PC-9 (cell line): ENCODE measurements at regions not wholly inside any gene's neighbourhood (a gene's known extent, or its start where the extent isn't known, plus 50 kb on each side); places are given as distances from the start of the nearest gene placed in this dataset.

Source experiments
- BruUV-seq: library from RNA; stranded (reverse); fragments of 400-500 nt; replicated peaks from 2 replicates; lab custom pipeline; 2021; lab: Mats Ljungman, UMichigan
- CTCF ChIA-PET: fragments of 300-600 bp; sonication (Branson Sonifier 250); formaldehyde crosslinking; loops from one replicate; lab custom pipeline; 2022; ENCODE audit warnings: antibody characterized with exemption; lab: Charles Lee
- POLR2A ChIA-PET: fragments of 300-600 bp; sonication (Branson Sonifier 250); formaldehyde crosslinking; loops from one replicate; lab custom pipeline; 2022; ENCODE audit warnings: antibody characterized with exemption; ENCODE audit not compliant: unreplicated experiment; lab: Charles Lee
- DNase-seq, 2 experiments: peaks; one replicate each; pipeline versions ENCODE4 v3.0.0 to v3.0.0-alpha.2; 2015 to 2022; ENCODE audit warnings: mixed read lengths in 1 of 2
- H2AFZ ChIP-seq: fragments of 200-600 bp; sonication (generic); 2 replicates; pipeline ENCODE4 v1.8.1; 2017; ENCODE audit warnings: antibody characterized with exemption
- H3F3A ChIP-seq: fragments of 200-600 bp; sonication (generic); 2 replicates; pipeline ENCODE4 v1.8.1; 2017; ENCODE audit warnings: antibody characterized with exemption, mild to moderate bottlenecking, low read depth; ENCODE audit not compliant: insufficient read depth
- H3K27ac ChIP-seq: fragments of 200-600 bp; sonication (generic); 2 replicates; pipeline ENCODE4 v1.6.1; 2016; ENCODE audit warnings: mixed run types
- H3K27me3 ChIP-seq: fragments of 200-600 bp; sonication (generic); 2 replicates; pipeline ENCODE4 v1.6.1; 2016; ENCODE audit warnings: low read depth, mixed run types; ENCODE audit not compliant: insufficient read depth
- H3K36me3 ChIP-seq: fragments of 200-600 bp; sonication (generic); 2 replicates; pipeline ENCODE4 v1.6.1; 2016; ENCODE audit warnings: low read depth, mixed run types
- H3K4me1 ChIP-seq: fragments of 200-600 bp; sonication (generic); replicated peaks from 2 replicates; pipeline ENCODE4 v1.6.1; 2016; ENCODE audit warnings: mixed run types; ENCODE audit not compliant: insufficient read depth
- H3K4me2 ChIP-seq: fragments of 200-600 bp; sonication (generic); 2 replicates; pipeline ENCODE4 v1.6.1; 2017; ENCODE audit warnings: mixed run types
- H3K4me3 ChIP-seq: fragments of 200-600 bp; sonication (generic); 2 replicates; pipeline ENCODE4 v1.6.1; 2016; ENCODE audit warnings: mixed run types
- H3K79me2 ChIP-seq: fragments of 200-600 bp; sonication (generic); 2 replicates; pipeline ENCODE4 v1.6.1; 2017; ENCODE audit warnings: low read depth, mixed run types
- H3K9me2 ChIP-seq: fragments of 200-600 bp; sonication (generic); 2 replicates; pipeline ENCODE4 v1.8.1; 2017; ENCODE audit warnings: mild to moderate bottlenecking; ENCODE audit not compliant: insufficient read depth
- H3K9me3 ChIP-seq: fragments of 200-600 bp; sonication (generic); 2 replicates; pipeline ENCODE4 v1.8.1; 2016; ENCODE audit warnings: low read depth; ENCODE audit not compliant: insufficient read depth
- H4K20me1 ChIP-seq: fragments of 200-600 bp; sonication (generic); 2 replicates; pipeline ENCODE4 v1.8.1; 2017; ENCODE audit not compliant: insufficient read depth
- CTCF ChIP-seq: fragments of 200-600 bp; sonication (generic); conservative IDR thresholded peaks from 2 replicates; pipeline ENCODE4 v1.6.1; 2017; ENCODE audit warnings: mixed run types, antibody characterized with exemption, mild to moderate bottlenecking, moderate library complexity
- EZH2 ChIP-seq: fragments of 200-600 bp; sonication (generic); IDR thresholded peaks from 2 replicates; pipeline ENCODE4 v1.8.0; 2017; ENCODE audit warnings: antibody characterized with exemption, low read depth
- intact Hi-C: fragments of 100-400 bp; cut with micrococcal nuclease; formaldehyde crosslinking; loops from one replicate; pipeline ENCODE4 v1.10.0; 2022; ENCODE audit not compliant: unreplicated experiment

GRCh38 chr1:67983867-67984266 lies 66.6 kb downstream of the DIRAS3 start:
- BruUV-seq, result no TSS peak
- H3K9me3 ChIP-seq, result no peaks in the 10 kb centered on the region
- no peaks in the 10 kb centered on the region for H3K9me2 ChIP-seq
- no peaks in the 10 kb centered on the region for H3K79me2 ChIP-seq
- no peaks in the 10 kb centered on the region for H4K20me1 ChIP-seq
- no peaks in the 10 kb centered on the region for H3K27me3 ChIP-seq
- CTCF ChIA-PET, result no interaction called here
- H3K4me2 ChIP-seq, result no peak overlapping the region
- intact Hi-C loops, result no loop called here
- H2AFZ ChIP-seq, result no peak overlapping the region
- no peaks in the 10 kb centered on the region for H3F3A ChIP-seq
- no peaks in the 10 kb centered on the region for H3K36me3 ChIP-seq
- POLR2A ChIA-PET, result no interaction called here
- no peak overlapping the region for H3K27ac ChIP-seq
- no peak overlapping the region for H3K4me3 ChIP-seq
- TF ChIP-seq EZH2 (no peak), CTCF (no peak)
- DNase-seq, result no peak
- no peaks in the 10 kb centered on the region for H3K4me1 ChIP-seq

GRCh38 chr1:67980028-67980427 lies 70.4 kb downstream of the DIRAS3 start:
- TF ChIP-seq EZH2 (no peak), CTCF (no peak)
- no peak overlapping the region for H3K4me2 ChIP-seq
- ChIA-PET CTCF (interaction anchor here (1.0 kb wide), 1 partner anchor 116 kb away, joined by 3 read pairs; no protein-coding TSS in a partner anchor), POLR2A (no interaction called here)
- H3K27ac ChIP-seq, result no peak overlapping the region
- H4K20me1 ChIP-seq, result no peaks in the 10 kb centered on the region
- H3K27me3 ChIP-seq, result no peaks in the 10 kb centered on the region
- no peak for DNase-seq
- H3K79me2 ChIP-seq, result no peaks in the 10 kb centered on the region
- no TSS peak for BruUV-seq
- H3K9me3 ChIP-seq, result no peaks in the 10 kb centered on the region
- H3K36me3 ChIP-seq, result no peaks in the 10 kb centered on the region
- no peaks in the 10 kb centered on the region for H3K9me2 ChIP-seq
- intact Hi-C loops, result no loop called here
- H3K4me3 ChIP-seq, result no peak overlapping the region
- no peaks in the 10 kb centered on the region for H3F3A ChIP-seq
- H2AFZ ChIP-seq, result no peak overlapping the region
- no peaks in the 10 kb centered on the region for H3K4me1 ChIP-seq

- H4K20me1 ChIP-seq, result no peaks in the 10 kb centered on the region
- no peak overlapping the region for H3K4me3 ChIP-seq
- no peaks in the 10 kb centered on the region for H3K36me3 ChIP-seq
- H3K9me2 ChIP-seq, result no peaks in the 10 kb centered on the region
- no peak for TF ChIP-seq EZH2
- no peak for TF ChIP-seq CTCF
- H3K9me3 ChIP-seq, result no peaks in the 10 kb centered on the region
- no peaks in the 10 kb centered on the region for H3K4me1 ChIP-seq
- no peaks in the 10 kb centered on the region for H3K79me2 ChIP-seq
- H3K27ac ChIP-seq, result no peak overlapping the region
- H3K4me2 ChIP-seq, result no peak overlapping the region
- intact Hi-C loops, result no loop called here
- DNase-seq, result no peak
- no TSS peak for BruUV-seq
- no peaks in the 10 kb centered on the region for H3F3A ChIP-seq
- H3K27me3 ChIP-seq, result no peaks in the 10 kb centered on the region
- ChIA-PET CTCF (no interaction called here), POLR2A (no interaction called here)
- H2AFZ ChIP-seq, result no peak overlapping the region
These were observed 70.9 kb downstream of the DIRAS3 start for GRCh38 chr1:67979532-67979931.
